GM21717 (cell line): ENCODE measurements at regions not wholly inside any gene's neighbourhood (a gene's known extent, or its start where the extent isn't known, plus 50 kb on each side); places are given as distances from the start of the nearest gene placed in this dataset.

ENCODE experiments used
- ATAC-seq: cut with Tn5 transposase; IDR thresholded peaks from one replicate; pipeline ENCODE4 v1.9.1; 2021; ENCODE audit warnings: mild to moderate bottlenecking, moderate library complexity; ENCODE audit not compliant: unreplicated experiment

DNA sequence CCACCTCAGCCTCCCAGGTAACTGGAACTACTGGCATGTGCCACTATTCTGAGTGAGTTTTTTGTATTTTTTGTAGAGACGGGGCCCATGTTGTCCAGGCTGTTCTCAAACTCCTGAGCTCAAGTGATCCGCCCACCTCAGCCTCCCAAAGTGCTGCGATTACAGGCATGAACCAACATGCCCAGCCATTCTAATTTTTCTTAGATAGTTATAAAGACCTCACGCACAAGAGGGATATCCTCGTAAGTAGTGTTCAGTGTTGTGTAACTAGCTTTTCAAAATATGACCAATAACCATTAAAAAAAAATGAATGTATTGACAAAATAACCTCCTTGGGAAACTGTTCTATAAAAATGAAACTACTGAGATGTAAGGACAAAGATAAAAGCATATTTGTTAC is 90.5 kb upstream of the FERD3L start:
- no peak for ATAC-seq

DNA sequence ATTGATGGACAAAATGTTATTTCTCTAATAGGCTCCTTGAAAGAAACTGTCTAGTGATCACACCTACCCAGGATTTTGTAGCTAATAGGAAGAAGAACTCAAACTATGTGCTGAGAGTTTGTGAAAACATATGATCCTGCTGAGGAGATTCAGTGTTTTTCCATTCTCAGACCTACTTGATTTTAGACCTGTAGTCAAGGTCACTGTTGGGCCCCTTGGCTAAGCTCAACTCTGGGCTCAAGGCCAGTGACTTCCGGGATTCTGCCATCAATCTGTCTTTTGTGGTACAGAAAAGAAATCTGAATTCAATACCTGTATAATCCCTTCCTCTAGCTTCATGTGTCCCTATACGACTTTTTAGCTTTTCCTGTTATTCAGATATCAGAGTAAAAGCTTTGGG is 79.7 kb upstream of the FERD3L start:
- ATAC-seq = no peak

DNA sequence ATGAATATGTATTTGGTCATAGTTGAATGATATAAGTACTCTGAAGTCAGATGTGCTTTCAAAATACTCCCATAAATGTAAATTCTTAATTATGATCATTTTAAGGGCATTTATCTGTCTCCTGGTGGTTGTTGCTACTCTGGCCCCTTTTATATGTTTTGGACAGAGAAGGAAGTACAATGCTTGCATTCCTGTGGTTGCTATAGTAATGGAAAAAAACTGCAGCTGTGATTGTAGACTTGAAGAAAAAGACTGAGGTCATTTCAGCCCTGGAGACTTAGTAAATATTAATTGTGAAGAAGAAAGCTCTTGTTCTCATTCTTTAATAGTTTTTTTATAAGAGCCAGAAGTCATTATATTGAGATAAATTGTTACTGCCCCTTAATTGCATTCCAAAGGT is 70.2 kb upstream of the FERD3L start:
- no peak for ATAC-seq

DNA sequence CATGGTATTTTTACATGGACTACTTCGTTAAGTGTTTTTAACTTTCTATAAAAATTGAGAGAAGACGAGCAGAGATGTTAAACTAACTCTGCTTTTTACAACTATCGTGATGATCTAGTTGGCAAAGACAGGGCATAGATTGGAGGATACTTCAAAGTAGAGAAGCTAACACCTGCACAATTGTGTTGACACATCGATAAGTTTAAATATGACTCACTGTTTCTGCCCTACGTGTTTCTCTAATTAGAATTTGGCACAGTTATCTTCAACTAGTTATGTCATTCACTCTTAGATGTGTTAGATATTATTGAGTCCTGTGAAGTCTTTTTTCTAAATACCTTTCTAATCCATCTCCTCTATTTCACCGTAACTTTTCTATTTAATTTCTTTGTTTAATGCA is 68.5 kb upstream of the FERD3L start:
- no peak for ATAC-seq

DNA sequence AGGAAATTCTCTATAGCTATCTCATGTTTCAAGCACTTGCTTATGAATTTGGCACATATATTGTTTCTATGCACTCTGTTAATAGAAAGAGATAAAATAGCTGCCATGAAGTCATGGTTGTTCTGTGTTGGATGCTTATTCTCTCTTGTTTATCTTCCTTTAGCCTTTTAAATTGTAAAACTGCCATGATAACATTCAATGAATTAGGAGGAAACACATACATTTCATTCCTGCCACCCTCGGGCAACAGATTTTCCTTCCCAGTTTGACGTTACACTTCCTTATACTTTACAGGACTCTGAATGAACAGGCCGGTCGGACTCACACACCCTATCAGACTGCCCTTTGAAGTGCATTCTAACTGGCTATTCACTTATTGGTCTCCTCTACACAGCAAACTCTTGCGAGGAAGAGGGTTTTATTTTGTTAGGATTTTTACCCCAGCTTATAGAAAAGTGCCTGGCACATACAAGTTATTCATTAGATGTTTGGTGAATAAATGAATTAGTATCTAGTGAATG is 65.7 kb upstream of the FERD3L start:
- ATAC-seq = no peak

DNA sequence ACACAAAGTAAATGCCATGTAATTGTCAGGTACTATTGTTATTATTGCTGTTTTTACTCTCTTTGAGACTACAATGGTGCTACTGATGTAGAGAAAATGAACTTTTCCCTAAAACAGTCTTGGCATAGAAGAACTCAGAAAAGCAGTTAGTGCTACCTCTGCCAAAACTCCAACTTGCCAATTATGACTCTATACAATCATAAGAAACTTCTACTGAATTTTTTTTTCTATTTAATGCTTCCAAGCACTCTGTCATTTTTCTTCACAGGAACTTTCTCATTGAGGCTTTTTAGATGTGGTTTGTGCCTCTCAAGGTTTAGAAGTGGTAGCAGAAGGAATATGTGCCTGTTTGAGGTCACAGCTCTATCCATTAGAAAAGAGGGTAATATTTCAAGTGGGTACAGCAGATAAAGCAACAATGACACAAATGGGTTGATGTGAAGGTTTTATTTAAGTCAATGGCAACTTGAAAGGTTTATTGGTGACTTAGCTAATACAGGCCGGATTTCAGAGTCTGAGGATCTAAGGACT is 64.0 kb upstream of the FERD3L start:
- ATAC-seq = no peak

DNA sequence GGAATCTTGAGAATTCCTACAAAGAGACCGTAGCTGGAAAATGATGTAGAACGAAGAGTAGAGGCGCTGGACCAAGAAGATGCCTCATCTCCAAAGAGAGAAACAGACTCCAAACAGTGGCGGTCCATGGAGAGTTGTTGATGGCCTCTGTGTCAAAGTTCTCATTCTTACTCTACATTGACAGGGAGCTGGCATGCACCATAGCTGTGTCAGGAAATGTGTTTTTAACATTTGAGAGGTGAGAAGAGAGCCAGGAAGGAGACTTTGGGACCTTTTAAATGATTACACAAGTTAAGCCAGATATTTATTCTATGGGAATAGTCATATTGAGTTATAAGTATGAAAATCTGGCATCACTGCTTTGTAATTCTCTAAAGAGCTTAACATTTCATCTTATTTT is 61.5 kb upstream of the FERD3L start:
- no peak for ATAC-seq

DNA sequence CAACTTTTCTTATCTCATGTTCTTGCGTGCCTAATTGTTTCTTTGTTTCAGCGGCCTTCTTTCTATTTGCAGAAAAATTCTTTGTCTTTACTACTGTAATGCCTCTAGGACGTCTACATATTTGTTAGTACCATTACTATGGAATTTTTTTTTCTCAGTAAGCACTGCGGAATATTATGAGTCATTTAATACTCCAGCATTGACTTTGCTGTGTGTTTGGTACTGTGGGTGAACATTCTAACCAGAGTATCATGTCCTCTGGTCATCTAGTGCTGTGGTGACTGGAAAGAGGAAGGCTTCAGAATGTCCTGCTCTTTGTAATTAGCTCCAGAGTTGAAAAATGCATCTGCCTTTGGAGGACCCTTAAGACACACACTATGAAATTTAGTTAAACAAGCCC is 58.5 kb upstream of the FERD3L start:
- no peak for ATAC-seq

DNA sequence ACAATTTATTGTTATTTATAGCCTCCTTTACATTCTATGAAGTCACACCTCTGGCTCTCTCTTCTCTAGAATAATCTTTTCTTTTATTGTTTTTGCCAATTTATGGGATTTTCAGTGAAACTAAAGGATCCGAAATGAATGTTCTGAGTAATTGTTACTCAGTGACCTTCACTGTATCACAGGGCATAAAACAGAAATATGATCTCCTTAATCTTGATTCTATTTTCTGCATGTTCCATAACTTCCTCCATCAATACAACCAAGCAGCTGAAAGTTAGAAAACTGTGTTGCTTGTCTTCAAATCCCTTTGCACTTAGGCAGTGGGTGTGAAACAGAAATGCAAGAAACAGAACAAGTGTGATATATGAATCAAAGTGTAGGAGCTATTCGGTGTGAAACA is 57.4 kb upstream of the FERD3L start:
- ATAC-seq = no peak
